Heart right ventricle (tissue), 16 donors: ENCODE measurements at regions not wholly inside any gene's neighbourhood (a gene's known extent, or its start where the extent isn't known, plus 50 kb on each side); places are given as distances from the start of the nearest gene placed in this dataset.

ENCODE experiments used
- ATAC-seq, 8 donors: fragments of 200-7000 bp; cut with Tn5 transposase; one replicate each; pipeline ENCODE4 v1.9.1; 2020; ENCODE audit warnings: mild to moderate bottlenecking in 8 of 8, moderate library complexity in 8 of 8, moderate number of reproducible peaks in 1 of 8
- DNase-seq, 2 donors: peaks; one replicate each; pipeline ENCODE4 v3.0.0-alpha.2; 2020
- H3K27ac ChIP-seq, 10 donors: fragments of 200-600 bp; sonication (generic) in 2 of 10; one replicate each; pipeline versions ENCODE4 v1.5.0 to v1.8.0; 2020 to 2022; ENCODE audit warnings: mild to moderate bottlenecking in 3 of 10
- H3K27me3 ChIP-seq, 7 donors: fragments of 200-600 bp; one replicate each; pipeline ENCODE4 v1.8.0; 2021 to 2022; ENCODE audit warnings: mild to moderate bottlenecking in 2 of 7
- H3K36me3 ChIP-seq, 9 donors: fragments of 200-600 bp; sonication (generic) in 1 of 9; one replicate each; pipeline versions ENCODE4 v1.5.0 to v1.8.0; 2020 to 2022; ENCODE audit warnings: mild to moderate bottlenecking in 2 of 9
- H3K4me1 ChIP-seq, 9 donors: fragments of 200-600 bp; sonication (generic) in 1 of 9; one replicate each; pipeline versions ENCODE4 v1.5.0 to v1.8.0; 2020 to 2022; ENCODE audit warnings: mild to moderate bottlenecking in 4 of 9
- H3K4me3 ChIP-seq, 10 donors: fragments of 200-600 bp; sonication (generic) in 2 of 10; one replicate each; pipeline versions ENCODE4 v1.5.0 to v1.8.0; 2020 to 2022; ENCODE audit warnings: mild to moderate bottlenecking in 7 of 10, moderate library complexity in 2 of 10
- H3K9me3 ChIP-seq, 11 donors: fragments of 200-600 bp in 10 of 11; sonication (generic) in 2 of 11; one replicate each; pipeline versions ENCODE4 v1.5.0 to v1.8.0; 2013 to 2022; ENCODE audit warnings: mild to moderate bottlenecking in 2 of 11, control low read depth in 1 of 11, moderate library complexity in 1 of 11
- CTCF ChIP-seq, 9 donors: fragments of 200-600 bp; sonication (generic) in 2 of 9; IDR thresholded peaks; one replicate each; pipeline versions ENCODE4 v1.5.0 to v1.8.0; 2021 to 2022; ENCODE audit warnings: antibody characterized with exemption in 9 of 9, mild to moderate bottlenecking in 5 of 9, moderate library complexity in 1 of 9
- WGBS, 2 donors: extraction: QIAGEN DNeasy Blood & Tissue Kit; methylation state at CpG; one replicate each; pipeline ENCODE4 v1.1.7; 2013; ENCODE audit warnings: inconsistent platforms in 1 of 2; 5-methylcytosine and 5-hydroxymethylcytosine counted together
- intact Hi-C, 10 donors: fragments of 100-400 bp; cut with DNase I; formaldehyde crosslinking; loops; one replicate each; pipeline versions ENCODE4 v1.11.1 to v1.14.2; 2022
- donor health status: Arrhythmogenic right ventricular cardiomyopathy.
- donor health status: ischemic (EF 13 %, LVEDD 7.1; RV severe dilation, severe dysfunction).
- donor health status: healthy with polysubstance abuse.
- donor health status: DM: no; HTN: yes; CAD: no.
- donor health status: DM: no; HTN: no; CAD: no.
- donor health status: ischemic (EF 25% LVEDD 6.9; RV normal size, moderate dysfunction).
- donor health status: ischemic (EF 25% LVEDD 5.7; RV mildly dilated, moderate dysfunction).
- donor health status: healthy.
- donor health status: DM: yes; HTN: yes; CAD: no.
- donor health status: Ischemic cardiomyopathy.
- donor health status: ischemic (EF 35%, LVEDD 5.7; RV mildly dilated, moderate dysfunction).
- donor health status: nonischemic (EF 11% LVEDD 7.7; RV severe dilation, severe dysfunction).
- donor health status: DM: yes; HTN: yes; CAD: no.
- donor health status: PGD.
- donor health status: ischemic (EF 29% LVEDD 5.4; RV normal size, mild dysfunction).
- donor health status: nonischemic (EF 23%, LVEDD 6.1; RV moderate dilation, normal function).

- Histone ChIP-seq H3K27ac (no peak overlapping the region), H3K4me3 (no peak overlapping the region), H3K36me3 (no peaks in the 10 kb centered on the region), H3K4me1 (peaks cover 0 to 4% (median 0%) of the 10 kb centered on the region in 9 donors), H3K9me3 (no peaks in the 10 kb centered on the region), H3K27me3 (peaks cover 0 to 22% (median 0%) of the 10 kb centered on the region in 7 donors)
- intact Hi-C loops = loop anchor here in 4 of 10 donors (5.0 to 10.0 kb wide), 3 partner anchors 363 to 616 kb away; partner anchors contain the start of gene AGAP1 (in 2 of the 4)
- DNase-seq (no peak), ATAC-seq (no peak)
- WGBS, 2 donors = 87 to 90% methylated on average over 21 of the region's 21 CpGs
- TF ChIP-seq CTCF (IDR thresholded peaks at IDR 0.05) = no peak
Measured at GRCh38 chr2:235131334-235132305, 179.8 kb downstream of the SH3BP4 start.

GRCh38 chr2:235132651-235133050 lies 180.8 kb downstream of the SH3BP4 start:
- ATAC-seq = no peak
- Histone ChIP-seq H3K36me3 (no peaks in the 10 kb centered on the region), H3K4me1 (peaks cover 0 to 4% (median 0%) of the 10 kb centered on the region in 9 donors), H3K27me3 (peaks cover 0 to 18% (median 0%) of the 10 kb centered on the region in 7 donors), H3K9me3 (no peaks in the 10 kb centered on the region), H3K4me3 (no peak overlapping the region), H3K27ac (no peak overlapping the region)
- no peak for TF ChIP-seq CTCF (IDR thresholded peaks at IDR 0.05)
- DNase-seq = no peak
- WGBS, 2 donors = 89 to 93% methylated on average over 2 of the region's 2 CpGs
- intact Hi-C loops = loop anchor here in 4 of 10 donors (5.0 to 10.0 kb wide), 3 partner anchors 362 to 615 kb away; partner anchors contain the start of gene AGAP1 (in 2 of the 4)

- Histone ChIP-seq H3K9me3 (no peaks in the 10 kb centered on the region), H3K4me3 (no peak overlapping the region), H3K36me3 (no peaks in the 10 kb centered on the region), H3K4me1 (peaks cover 0 to 4% (median 0%) of the 10 kb centered on the region in 9 donors), H3K27ac (no peak overlapping the region), H3K27me3 (peaks cover 0 to 18% (median 0%) of the 10 kb centered on the region in 7 donors)
- no peak for TF ChIP-seq CTCF (IDR thresholded peaks at IDR 0.05)
- 56 to 69% methylated on average over 2 of the region's 2 CpGs for WGBS, 2 donors
- ATAC-seq (no peak), DNase-seq (no peak)
- intact Hi-C loops = loop anchor here in 5 of 10 donors (2.0 to 10.0 kb wide), 4 partner anchors 361 to 613 kb away; partner anchors contain the start of gene AGAP1 (in 2 of the 5)
Measured at GRCh38 chr2:235133837-235134236, 182.0 kb downstream of the SH3BP4 start.

- Histone ChIP-seq H3K27ac (no peak overlapping the region), H3K27me3 (peaks cover 0 to 18% (median 0%) of the 10 kb centered on the region in 7 donors), H3K4me3 (no peak overlapping the region), H3K4me1 (peaks cover 0 to 4% (median 0%) of the 10 kb centered on the region in 9 donors), H3K36me3 (no peaks in the 10 kb centered on the region), H3K9me3 (no peaks in the 10 kb centered on the region)
- ATAC-seq = no peak
- no peak for DNase-seq
- no peak for TF ChIP-seq CTCF (IDR thresholded peaks at IDR 0.05)
- 93% methylated on average over 3 of the region's 3 CpGs for WGBS, 2 donors
- intact Hi-C loops = loop anchor here in 5 of 10 donors (2.0 to 10.0 kb wide), 4 partner anchors 360 to 613 kb away; partner anchors contain the start of gene AGAP1 (in 2 of the 5)
Measured at GRCh38 chr2:235134420-235134819, 182.6 kb downstream of the SH3BP4 start.
